GM23338 (cell line): ENCODE measurements at regions not wholly inside any gene's neighbourhood (a gene's known extent, or its start where the extent isn't known, plus 50 kb on each side); places are given as distances from the start of the nearest gene placed in this dataset.

Experiments
- ATAC-seq: fragments of 200-7000 bp; cut with Tn5 transposase; 3 replicates; pipeline ENCODE4 v1.9.1; 2020
- DNase-seq: peaks from one replicate; pipeline ENCODE4 v3.0.0-alpha.2; 2015; ENCODE audit warnings: low spot score
- H2AFZ ChIP-seq: fragments of 200-600 bp; sonication (generic); 2 replicates; pipeline ENCODE4 v1.8.0; 2016; ENCODE audit warnings: antibody characterized with exemption, mild to moderate bottlenecking, moderate library complexity
- H3F3A ChIP-seq: fragments of 200-600 bp; sonication (generic); replicated peaks from 2 replicates; pipeline ENCODE4 v1.8.0; 2017; ENCODE audit warnings: antibody characterized with exemption, mixed run types, low read depth
- H3K27ac ChIP-seq: fragments of 200-600 bp; sonication (generic); 2 replicates; pipeline ENCODE4 v1.6.1; 2016; ENCODE audit warnings: low read depth
- H3K27me3 ChIP-seq: fragments of 200-600 bp; sonication (generic); 2 replicates; pipeline ENCODE4 v1.8.0; 2016; ENCODE audit warnings: mild to moderate bottlenecking, mixed run types, moderate library complexity; ENCODE audit not compliant: insufficient read depth
- H3K36me3 ChIP-seq: fragments of 200-600 bp; sonication (generic); 2 replicates; pipeline ENCODE4 v1.8.0; 2016; ENCODE audit warnings: mild to moderate bottlenecking; ENCODE audit not compliant: insufficient read depth
- H3K4me1 ChIP-seq: fragments of 200-600 bp; sonication (generic); 2 replicates; pipeline ENCODE4 v1.8.0; 2016; ENCODE audit warnings: mild to moderate bottlenecking, moderate library complexity; ENCODE audit not compliant: insufficient read depth
- H3K4me2 ChIP-seq: fragments of 200-600 bp; sonication (generic); 2 replicates; pipeline ENCODE4 v1.7.1; 2017; ENCODE audit warnings: mixed run types
- H3K4me3 ChIP-seq: fragments of 200-600 bp; sonication (generic); 2 replicates; pipeline ENCODE4 v1.6.1; 2016; ENCODE audit warnings: mixed run types
- H3K79me2 ChIP-seq: fragments of 200-600 bp; sonication (generic); replicated peaks from 2 replicates; pipeline ENCODE4 v1.8.0; 2017; ENCODE audit warnings: mild to moderate bottlenecking; ENCODE audit not compliant: insufficient read depth
- H3K9me2 ChIP-seq: fragments of 200-600 bp; sonication (generic); 2 replicates; pipeline ENCODE4 v1.8.0; 2017; ENCODE audit not compliant: insufficient read depth
- H4K20me1 ChIP-seq: fragments of 200-600 bp; sonication (generic); replicated peaks from 2 replicates; pipeline ENCODE4 v1.8.0; 2017; ENCODE audit warnings: mild to moderate bottlenecking; ENCODE audit not compliant: insufficient read depth
- H3K27ac Mint-ChIP-seq: 2 replicates; pipeline ENCODE4 v1.8.0; 2020; ENCODE audit warnings: inconsistent platforms, mild to moderate bottlenecking, moderate library complexity, mixed read lengths
- H3K27me3 Mint-ChIP-seq: 3 replicates; pipeline ENCODE4 v1.8.0; 2022; ENCODE audit warnings: low read depth, mild to moderate bottlenecking, moderate library complexity, mixed read lengths, inconsistent platforms; ENCODE audit not compliant: insufficient read depth, poor library complexity
- H3K36me3 Mint-ChIP-seq: 3 replicates; pipeline ENCODE4 v1.8.0; 2021; ENCODE audit warnings: low read depth, mild to moderate bottlenecking, inconsistent platforms, moderate library complexity, mixed read lengths
- H3K4me1 Mint-ChIP-seq: 3 replicates; pipeline ENCODE4 v1.8.0; 2020; ENCODE audit warnings: mild to moderate bottlenecking, inconsistent platforms, mixed read lengths
- H3K4me3 Mint-ChIP-seq: 3 replicates; pipeline ENCODE4 v1.8.0; 2021; ENCODE audit warnings: moderate library complexity, mild to moderate bottlenecking, inconsistent platforms, mixed read lengths
- H3K9me3 Mint-ChIP-seq: 3 replicates; pipeline ENCODE4 v1.8.0; 2020; ENCODE audit warnings: moderate library complexity, mild to moderate bottlenecking, inconsistent platforms, mixed read lengths
- CREB1 ChIP-seq: fragments of 250-450 bp; sonication (Bioruptor Pico); IDR thresholded peaks from 2 replicates; pipeline ENCODE4 v1.5.0; 2020; ENCODE audit warnings: low read depth, mild to moderate bottlenecking, moderate library complexity
- EZH2 ChIP-seq: fragments of 200-600 bp; sonication (generic); IDR thresholded peaks from one replicate; pipeline ENCODE4 v1.8.0; 2017; ENCODE audit warnings: antibody characterized with exemption, mild to moderate bottlenecking, low read depth; ENCODE audit not compliant: unreplicated experiment
- EZH2phosphoT487 ChIP-seq: fragments of 200-600 bp; sonication (generic); IDR thresholded peaks from one replicate; pipeline ENCODE4 v1.8.1; 2018; ENCODE audit warnings: antibody characterized with exemption; ENCODE audit not compliant: unreplicated experiment
- JUNB ChIP-seq: IDR thresholded peaks from one replicate; pipeline ENCODE4 v1.6.1; 2016; ENCODE audit warnings: antibody characterized with exemption; ENCODE audit not compliant: unreplicated experiment
- NANOG ChIP-seq: IDR thresholded peaks from 2 replicates; pipeline ENCODE4 v1.6.1; 2016; ENCODE audit warnings: antibody characterized with exemption, borderline replicate concordance
- POLR2AphosphoS5 ChIP-seq: IDR thresholded peaks from 2 replicates; pipeline ENCODE4 v1.6.1; 2016; ENCODE audit warnings: antibody characterized with exemption, low read depth
- STAT1 ChIP-seq: IDR thresholded peaks from one replicate; pipeline ENCODE4 v1.6.1; 2016; ENCODE audit warnings: antibody characterized with exemption; ENCODE audit not compliant: unreplicated experiment
- ZNF114 ChIP-seq: fragments of 250-450 bp; sonication (Bioruptor Pico); IDR thresholded peaks from 2 replicates; pipeline ENCODE4 v1.5.0; 2020; ENCODE audit warnings: mild to moderate bottlenecking, moderate library complexity
- ZNF331 ChIP-seq: fragments of 250-450 bp; sonication (Bioruptor Pico); IDR thresholded peaks from 2 replicates; pipeline ENCODE4 v1.5.0; 2020; ENCODE audit warnings: low read depth, mild to moderate bottlenecking, moderate library complexity
- ZNF462 ChIP-seq: fragments of 250-450 bp; sonication (Bioruptor Pico); IDR thresholded peaks from 2 replicates; pipeline ENCODE4 v1.5.0; 2020; ENCODE audit warnings: mild to moderate bottlenecking, moderate library complexity
- TF ChIP-seq, protein P1 (sequence below): IDR thresholded peaks from one replicate; pipeline ENCODE4 v1.6.1; 2018; ENCODE audit warnings: antibody characterized with exemption; ENCODE audit not compliant: unreplicated experiment
- TF ChIP-seq, protein P2 (sequence below): IDR thresholded peaks from 2 replicates; pipeline ENCODE4 v1.6.1; 2016; ENCODE audit warnings: antibody characterized with exemption

GRCh38 chr20:60237981-60238380 lies 279.8 kb downstream of the CDH26 start:
- Histone ChIP-seq H3K4me3 (no peak overlapping the region), H4K20me1 (no peaks in the 10 kb centered on the region), H3K27ac (no peak overlapping the region), H3K36me3 (no peaks in the 10 kb centered on the region), H3K9me2 (no peaks in the 10 kb centered on the region), H3K4me2 (no peak overlapping the region), H3K27me3 (no peaks in the 10 kb centered on the region), H3F3A (no peaks in the 10 kb centered on the region), H2AFZ (no peak overlapping the region), H3K4me1 (no peaks in the 10 kb centered on the region), H3K79me2 (no peaks in the 10 kb centered on the region)
- ATAC-seq (no peak), DNase-seq (no peak)
- Mint-ChIP-seq H3K36me3 (no peaks in the 10 kb centered on the region), H3K9me3 (no peaks in the 10 kb centered on the region), H3K4me1 (peaks cover 6% of the 10 kb centered on the region; the same call in 2 of the 3 replicates), H3K27ac (no peak overlapping the region), H3K27me3 (peaks cover 3% of the 10 kb centered on the region), H3K4me3 (no peak overlapping the region)
- TF ChIP-seq ZNF114 (CRISPR knock-in tag) (no peak), CREB1 (no peak), NANOG (no peak)

- Mint-ChIP-seq H3K9me3 (no peaks in the 10 kb centered on the region), H3K36me3 (no peaks in the 10 kb centered on the region), H3K4me3 (no peak overlapping the region), H3K27ac (no peak overlapping the region), H3K27me3 (peaks cover 3% of the 10 kb centered on the region), H3K4me1 (no peaks in the 10 kb centered on the region)
- peak; percentile 57 for ATAC-seq
- Histone ChIP-seq H3F3A (no peaks in the 10 kb centered on the region), H4K20me1 (no peaks in the 10 kb centered on the region), H3K9me2 (no peaks in the 10 kb centered on the region), H3K27ac (no peak overlapping the region), H3K79me2 (no peaks in the 10 kb centered on the region), H3K4me2 (no peak overlapping the region), H3K4me1 (no peaks in the 10 kb centered on the region), H3K36me3 (no peaks in the 10 kb centered on the region), H3K4me3 (no peak overlapping the region), H3K27me3 (no peaks in the 10 kb centered on the region), H2AFZ (no peak overlapping the region)
- no peak for DNase-seq
- TF ChIP-seq EZH2: no peak
- TF ChIP-seq ZNF331 (CRISPR knock-in tag): no peak
- no peak for TF ChIP-seq POLR2AphosphoS5
- TF ChIP-seq STAT1: no peak
- TF ChIP-seq, protein P1, sequence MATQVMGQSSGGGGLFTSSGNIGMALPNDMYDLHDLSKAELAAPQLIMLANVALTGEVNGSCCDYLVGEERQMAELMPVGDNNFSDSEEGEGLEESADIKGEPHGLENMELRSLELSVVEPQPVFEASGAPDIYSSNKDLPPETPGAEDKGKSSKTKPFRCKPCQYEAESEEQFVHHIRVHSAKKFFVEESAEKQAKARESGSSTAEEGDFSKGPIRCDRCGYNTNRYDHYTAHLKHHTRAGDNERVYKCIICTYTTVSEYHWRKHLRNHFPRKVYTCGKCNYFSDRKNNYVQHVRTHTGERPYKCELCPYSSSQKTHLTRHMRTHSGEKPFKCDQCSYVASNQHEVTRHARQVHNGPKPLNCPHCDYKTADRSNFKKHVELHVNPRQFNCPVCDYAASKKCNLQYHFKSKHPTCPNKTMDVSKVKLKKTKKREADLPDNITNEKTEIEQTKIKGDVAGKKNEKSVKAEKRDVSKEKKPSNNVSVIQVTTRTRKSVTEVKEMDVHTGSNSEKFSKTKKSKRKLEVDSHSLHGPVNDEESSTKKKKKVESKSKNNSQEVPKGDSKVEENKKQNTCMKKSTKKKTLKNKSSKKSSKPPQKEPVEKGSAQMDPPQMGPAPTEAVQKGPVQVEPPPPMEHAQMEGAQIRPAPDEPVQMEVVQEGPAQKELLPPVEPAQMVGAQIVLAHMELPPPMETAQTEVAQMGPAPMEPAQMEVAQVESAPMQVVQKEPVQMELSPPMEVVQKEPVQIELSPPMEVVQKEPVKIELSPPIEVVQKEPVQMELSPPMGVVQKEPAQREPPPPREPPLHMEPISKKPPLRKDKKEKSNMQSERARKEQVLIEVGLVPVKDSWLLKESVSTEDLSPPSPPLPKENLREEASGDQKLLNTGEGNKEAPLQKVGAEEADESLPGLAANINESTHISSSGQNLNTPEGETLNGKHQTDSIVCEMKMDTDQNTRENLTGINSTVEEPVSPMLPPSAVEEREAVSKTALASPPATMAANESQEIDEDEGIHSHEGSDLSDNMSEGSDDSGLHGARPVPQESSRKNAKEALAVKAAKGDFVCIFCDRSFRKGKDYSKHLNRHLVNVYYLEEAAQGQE: no peak
- TF ChIP-seq EZH2phosphoT487: no peak
- TF ChIP-seq, protein P2, sequence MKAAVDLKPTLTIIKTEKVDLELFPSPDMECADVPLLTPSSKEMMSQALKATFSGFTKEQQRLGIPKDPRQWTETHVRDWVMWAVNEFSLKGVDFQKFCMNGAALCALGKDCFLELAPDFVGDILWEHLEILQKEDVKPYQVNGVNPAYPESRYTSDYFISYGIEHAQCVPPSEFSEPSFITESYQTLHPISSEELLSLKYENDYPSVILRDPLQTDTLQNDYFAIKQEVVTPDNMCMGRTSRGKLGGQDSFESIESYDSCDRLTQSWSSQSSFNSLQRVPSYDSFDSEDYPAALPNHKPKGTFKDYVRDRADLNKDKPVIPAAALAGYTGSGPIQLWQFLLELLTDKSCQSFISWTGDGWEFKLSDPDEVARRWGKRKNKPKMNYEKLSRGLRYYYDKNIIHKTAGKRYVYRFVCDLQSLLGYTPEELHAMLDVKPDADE: no peak
- TF ChIP-seq JUNB: no peak
- TF ChIP-seq ZNF462: no peak
- TF ChIP-seq CREB1: no peak
- TF ChIP-seq NANOG: no peak
These were observed 280.9 kb downstream of the CDH26 start for GRCh38 chr20:60238992-60239660.
